ENCODE measurements at regions not wholly inside any gene's neighbourhood (a gene's known extent, or its start where the extent isn't known, plus 50 kb on each side); places are given as distances from the start of the nearest gene placed in this dataset.

DNA sequence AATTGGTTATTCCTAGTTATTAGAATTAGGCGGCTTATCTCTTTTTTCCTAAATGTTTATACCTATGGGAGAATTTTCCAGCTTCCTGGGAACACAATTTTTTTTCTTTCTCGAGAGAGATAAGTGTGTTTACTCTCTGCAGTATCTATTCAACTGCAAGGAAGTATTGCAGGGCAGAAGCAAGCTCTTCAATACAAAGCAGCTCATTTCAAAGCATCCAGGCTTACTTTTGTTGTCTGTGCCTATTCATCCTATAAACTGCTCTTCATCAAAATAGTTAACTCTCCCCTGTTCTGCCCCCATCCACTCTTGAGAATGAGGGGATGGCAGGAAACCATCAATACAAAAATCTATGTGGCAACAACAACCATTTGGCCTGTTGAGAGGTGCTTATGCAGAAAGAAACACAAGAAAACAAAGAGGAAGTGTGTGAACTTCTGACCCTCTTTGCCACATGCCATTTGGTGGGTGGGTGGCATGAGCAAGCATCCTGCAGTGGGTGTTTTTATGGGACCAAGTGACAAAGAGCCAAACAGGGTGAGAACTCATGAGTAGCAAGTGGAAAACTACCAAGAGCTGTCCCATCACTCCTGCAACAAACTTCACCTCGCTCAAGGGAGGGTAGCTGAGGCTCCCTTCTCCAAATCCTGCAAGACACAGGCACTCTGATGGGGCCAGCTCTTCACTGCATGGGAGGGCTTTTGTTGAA lies 50.6 kb upstream of the MRPS6 start:
- peak in 2 of 3 experiments; percentile 22 to 30 for DNase-seq

DNA sequence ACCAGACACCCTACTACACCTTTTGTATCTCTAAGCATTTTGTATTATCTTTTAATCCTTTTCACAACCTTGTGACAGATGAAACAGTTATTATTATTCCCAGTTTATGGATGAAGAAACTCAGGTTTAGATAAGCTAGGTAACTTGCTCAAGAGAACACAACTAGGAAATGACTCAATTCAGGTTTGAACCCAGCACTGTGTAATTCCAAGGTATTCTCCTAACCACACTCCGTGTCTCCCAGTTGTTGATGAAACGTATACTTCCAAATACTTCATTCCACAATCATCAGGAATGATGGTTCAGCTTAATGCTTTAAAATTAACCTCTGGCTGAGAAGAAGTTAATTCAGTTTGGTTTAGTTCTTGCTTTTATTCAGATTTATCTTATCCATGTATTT lies 51.7 kb upstream of the MRPS6 start:
- DNase-seq: no peak

DNA sequence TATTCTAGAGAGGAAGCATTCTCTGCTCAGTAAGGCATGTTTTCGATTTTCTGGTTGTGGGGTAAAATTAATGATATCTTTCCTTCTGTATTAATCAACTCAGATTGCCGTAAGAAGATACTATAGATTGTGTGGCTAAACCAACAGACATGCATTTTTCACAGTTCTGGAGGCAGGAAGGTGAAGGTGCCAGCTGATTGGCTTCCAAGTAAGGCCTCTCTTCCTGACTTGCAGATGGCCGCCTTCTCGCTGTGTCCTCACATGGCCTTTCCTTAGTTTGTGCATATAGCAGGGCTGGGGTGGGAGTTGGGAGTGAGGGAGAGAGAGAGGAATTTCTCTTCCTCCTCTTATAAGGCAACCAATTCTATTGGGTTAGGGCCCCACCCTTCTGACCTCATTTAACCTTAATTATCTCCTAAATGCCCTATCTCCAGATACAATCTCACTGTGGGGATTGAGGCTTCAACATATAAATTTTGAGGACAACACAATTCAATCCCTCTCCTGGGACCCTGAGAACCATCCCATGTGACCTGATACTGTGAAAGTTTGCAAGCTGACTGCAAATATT lies 52.3 kb upstream of the MRPS6 start:
- no peak for DNase-seq

DNA sequence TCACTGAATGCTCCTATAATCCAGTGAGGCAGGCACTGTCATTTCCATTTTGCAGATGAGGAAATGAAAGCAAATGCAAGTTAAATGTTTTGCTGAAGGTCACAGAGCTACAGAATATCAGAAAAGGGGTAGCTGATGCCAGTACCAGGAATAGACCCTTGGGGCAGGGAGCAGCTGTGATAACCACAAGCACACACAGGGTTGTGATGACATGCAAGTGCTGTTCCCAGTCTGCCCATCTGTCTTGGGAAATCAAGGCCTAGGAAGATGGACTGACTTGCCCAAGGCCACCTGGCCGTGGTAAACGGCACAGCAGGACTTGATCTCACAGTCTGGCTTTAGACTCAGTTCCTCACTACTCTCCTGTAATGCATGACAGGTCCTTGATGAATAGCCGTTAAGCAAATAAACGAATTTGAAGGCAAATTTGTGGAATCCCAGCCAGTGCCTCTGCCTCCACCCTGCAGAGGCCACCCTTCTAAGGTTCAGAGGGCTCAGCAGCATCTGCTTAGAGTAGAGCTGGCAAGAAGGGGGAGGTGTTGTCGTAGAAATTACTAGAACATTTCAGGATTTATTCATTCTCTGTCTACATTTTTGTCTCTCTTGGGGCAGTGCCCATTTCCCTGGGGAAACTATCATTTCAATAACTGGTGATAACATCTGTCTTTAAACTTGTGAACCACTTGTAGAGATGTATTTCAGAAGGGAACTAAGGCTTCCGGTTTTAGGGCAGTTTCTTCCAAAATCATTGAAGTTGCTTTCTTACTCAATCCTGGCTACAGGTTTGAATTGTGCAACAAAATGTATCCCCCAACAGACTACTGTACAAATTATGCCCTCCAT lies 53.2 kb upstream of the MRPS6 start:
- peak in 2 of 3 experiments; percentile 41 to 78 for DNase-seq

DNA sequence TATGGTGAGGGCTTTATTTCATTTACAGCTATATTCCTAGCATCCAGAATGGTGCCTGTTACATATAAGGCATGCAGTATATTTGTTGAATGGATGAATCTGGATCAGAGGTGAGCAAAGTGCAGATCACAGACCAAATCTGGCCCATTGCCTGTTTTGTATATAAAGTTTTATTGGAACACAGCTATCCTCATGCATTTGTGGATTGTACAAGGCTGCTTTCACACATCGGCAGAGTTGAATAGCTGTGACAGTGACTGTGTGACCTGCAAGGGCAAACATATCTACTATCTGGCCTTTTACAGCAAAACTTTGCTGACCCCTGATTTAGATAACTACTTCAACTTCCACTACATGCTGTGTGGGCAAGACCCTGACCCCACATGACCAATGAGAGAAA lies 54.0 kb upstream of the MRPS6 start:
- DNase-seq: no peak

DNA sequence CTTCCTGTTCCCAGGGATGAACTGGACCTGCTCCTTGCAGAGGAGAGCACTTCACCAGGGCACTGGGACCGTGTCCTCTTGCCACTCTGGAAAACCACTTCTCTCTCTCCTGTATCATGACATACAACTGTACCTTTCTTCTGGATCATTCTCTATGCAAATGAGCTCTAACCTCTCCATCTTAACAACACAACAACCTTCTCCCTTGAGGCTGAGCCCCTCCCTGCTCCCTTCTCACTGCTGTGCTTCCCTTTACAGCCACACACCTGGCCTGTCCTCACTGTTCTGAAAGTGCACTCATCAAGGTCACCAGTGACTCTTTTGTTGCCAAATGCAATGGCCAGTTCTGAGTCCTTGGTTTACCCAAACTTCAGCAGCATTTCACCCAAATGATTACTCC lies 54.5 kb upstream of the MRPS6 start:
- no peak for DNase-seq

DNA sequence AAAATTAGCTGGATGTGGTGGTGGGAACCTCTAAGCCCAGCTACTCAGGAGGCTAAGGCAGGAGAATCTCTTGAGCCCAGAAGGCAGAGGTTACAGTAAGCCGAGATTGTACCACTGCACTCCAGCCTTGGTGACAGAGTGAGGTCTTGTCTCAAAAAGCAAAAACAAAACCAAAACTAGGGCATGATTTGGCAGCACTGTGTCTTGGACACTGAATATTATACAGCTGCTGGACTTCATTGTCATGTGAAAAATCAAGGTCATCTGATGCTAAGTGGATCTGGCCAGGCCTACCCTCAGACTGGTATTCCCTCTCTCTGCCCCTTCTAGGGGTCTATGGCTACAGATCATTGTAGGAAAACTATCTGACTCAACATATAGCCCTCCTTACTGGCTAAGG lies 55.2 kb upstream of the MRPS6 start:
- no peak for DNase-seq

DNA sequence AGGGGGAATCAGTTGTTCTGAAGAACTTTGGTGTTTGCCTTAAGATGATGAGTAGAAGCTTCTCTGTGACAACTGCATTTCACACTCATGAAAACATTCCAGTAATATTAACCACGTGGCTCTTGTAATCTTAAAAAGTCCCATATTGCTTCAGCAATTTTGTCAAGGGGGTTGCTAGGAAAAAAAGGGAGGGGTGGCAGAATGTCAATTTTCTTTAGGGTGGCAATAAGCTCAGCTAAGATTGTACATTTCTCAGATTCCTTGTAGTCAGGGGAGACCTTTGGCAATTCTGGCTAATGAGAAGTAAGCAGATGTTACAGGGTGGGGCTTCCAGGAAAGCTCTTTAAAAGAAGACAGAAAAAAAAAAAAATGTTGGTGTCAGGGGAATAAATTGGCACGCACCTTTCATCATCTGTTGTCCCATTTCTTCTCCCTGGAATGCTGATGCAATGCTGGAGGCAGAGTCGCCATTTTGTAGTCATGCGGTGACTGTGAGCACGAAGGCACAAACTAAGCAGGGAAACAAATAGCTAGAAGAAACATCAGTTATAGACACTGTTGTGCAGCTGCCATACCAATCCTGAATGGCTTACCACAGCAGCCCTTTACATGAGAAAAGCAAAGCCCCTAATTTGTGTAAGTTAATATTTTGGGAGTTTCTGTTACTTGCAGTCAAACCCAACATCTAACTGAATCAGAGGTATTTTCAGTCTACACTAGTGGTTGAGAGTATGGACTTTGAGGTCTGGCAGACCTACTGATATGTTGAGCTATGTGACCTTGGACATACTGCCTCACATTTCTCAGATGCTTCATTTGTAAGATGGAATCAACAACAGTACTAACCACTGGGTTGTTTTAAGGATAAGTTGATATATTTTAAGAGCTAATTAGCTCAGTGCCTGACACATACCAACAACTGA lies 56.1 kb upstream of the MRPS6 start:
- no peak for DNase-seq

DNA sequence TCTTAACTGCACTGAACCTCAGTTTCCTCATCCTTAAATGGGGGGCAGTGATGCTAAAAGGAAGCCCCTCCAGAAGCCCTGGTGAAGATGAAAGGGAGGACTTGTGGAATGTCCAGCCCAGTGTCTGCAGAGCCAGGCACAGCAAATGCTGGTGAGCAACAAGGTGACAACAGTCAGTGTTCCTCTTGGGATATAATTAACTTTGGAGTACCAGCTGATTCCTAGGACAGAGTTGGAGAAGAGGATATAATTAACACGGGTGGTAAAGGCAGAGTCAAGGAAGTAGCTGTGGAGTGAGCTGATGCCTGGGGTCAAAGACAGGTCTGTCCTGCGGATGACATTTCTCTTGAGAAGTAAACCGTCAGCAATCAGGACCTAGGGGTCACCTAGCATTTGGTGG lies 60.7 kb upstream of the MRPS6 start:
- DNase-seq: no peak

DNA sequence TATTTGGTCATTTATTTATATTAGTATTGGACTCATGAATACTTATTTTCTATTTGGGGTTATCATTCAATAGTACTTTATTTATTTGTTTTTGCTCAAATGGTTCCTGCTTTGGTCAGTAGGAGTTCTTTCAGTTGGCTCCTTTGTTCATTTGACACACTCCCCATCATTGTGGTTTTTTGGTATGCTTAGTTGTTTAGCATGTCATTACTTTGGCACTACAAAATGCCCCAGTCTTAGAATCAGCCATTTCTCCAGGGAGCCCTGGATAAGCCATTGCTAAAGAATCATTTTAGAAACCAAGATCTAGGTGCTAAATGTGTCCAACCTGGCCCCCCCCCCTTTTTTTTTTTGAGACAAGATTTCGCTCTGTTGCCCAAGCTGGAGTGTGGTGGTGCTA lies 61.7 kb upstream of the MRPS6 start:
- no peak for DNase-seq

DNA sequence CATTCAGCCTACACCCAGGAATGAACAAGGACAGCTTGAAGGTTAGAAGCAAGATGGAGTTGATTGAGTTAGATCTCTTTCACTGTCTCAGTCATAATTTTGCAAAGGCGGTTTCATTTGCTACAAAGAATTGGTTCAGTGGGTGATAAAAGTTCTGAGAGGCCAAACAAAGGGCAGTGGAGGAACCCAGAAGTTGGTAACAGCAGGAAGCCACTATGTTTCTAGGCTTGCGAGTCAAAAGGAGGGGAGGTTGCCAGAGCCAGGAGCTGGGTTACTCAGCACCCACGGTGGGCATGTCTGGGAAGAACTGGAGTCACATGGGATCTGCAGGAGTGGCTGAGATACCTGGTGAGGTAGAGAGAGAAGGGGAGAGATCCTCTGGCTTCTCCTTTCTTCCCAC lies 64.2 kb upstream of the MRPS6 start:
- DNase-seq: no peak

DNA sequence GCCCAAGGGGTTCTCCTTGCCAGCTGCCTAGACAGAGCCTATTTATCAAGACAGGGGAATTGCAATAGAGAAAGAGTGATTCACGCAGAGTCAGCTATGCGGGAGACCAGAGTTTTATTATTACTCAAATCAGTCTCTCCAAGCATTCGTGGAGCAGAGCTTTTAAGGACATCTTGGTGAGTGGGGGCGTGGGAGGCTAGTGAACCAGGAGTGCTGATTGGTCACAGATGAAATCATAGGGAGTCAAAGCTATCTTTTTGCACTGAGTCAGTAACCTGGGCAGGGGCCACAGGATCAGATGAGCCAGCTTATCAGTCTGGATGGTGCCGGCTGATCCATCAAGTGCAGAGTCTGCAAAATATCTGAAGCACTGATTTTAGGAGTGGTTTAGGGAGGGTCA lies 64.8 kb upstream of the MRPS6 start:
- DNase-seq: no peak

DNA sequence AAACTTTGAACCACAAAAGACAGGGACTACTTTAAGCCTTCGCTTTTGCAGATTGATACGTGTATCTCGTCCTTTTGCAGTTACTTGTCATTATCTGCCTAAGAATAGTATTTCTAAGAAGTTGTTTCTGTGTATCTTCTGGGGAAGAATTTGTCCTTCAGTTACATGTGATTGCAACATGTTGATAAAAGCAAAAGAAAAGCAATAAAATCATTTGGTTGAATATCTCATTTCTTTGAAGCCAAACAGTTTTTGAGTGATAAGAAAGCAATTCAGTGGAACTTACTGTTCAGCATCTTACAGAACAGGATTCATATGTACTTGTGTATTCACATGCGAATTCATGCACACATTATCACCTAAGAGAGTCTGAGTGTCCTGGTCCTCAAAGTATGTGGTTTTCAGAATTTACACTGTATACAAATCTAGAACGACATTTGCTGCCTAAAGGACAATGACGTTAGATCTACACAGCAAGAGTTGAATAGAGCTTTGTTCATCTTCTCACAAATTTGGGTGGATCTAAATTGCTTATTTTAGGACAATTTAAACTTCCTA lies 66.7 kb upstream of the MRPS6 start:
- DNase-seq: no peak

DNA sequence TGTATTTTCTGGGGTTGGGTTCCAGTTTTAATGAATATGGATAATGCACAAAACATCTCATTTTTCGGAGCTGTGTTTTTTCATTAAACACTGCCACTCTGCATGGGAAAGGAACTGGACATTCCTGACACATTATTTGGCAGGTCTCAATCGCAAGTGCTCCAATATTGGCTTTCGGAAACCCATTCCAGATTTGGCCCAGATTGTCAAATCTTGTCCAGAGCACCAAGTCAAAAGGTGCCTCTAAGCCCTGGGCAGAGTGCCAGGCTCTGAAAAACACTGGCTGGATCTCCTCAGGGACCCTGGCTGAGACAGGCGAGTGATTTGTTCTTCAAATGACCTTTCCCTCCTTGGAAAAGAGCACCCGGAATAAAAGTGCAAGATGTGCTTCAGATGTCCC lies 68.4 kb upstream of the MRPS6 start:
- no peak for DNase-seq

DNA sequence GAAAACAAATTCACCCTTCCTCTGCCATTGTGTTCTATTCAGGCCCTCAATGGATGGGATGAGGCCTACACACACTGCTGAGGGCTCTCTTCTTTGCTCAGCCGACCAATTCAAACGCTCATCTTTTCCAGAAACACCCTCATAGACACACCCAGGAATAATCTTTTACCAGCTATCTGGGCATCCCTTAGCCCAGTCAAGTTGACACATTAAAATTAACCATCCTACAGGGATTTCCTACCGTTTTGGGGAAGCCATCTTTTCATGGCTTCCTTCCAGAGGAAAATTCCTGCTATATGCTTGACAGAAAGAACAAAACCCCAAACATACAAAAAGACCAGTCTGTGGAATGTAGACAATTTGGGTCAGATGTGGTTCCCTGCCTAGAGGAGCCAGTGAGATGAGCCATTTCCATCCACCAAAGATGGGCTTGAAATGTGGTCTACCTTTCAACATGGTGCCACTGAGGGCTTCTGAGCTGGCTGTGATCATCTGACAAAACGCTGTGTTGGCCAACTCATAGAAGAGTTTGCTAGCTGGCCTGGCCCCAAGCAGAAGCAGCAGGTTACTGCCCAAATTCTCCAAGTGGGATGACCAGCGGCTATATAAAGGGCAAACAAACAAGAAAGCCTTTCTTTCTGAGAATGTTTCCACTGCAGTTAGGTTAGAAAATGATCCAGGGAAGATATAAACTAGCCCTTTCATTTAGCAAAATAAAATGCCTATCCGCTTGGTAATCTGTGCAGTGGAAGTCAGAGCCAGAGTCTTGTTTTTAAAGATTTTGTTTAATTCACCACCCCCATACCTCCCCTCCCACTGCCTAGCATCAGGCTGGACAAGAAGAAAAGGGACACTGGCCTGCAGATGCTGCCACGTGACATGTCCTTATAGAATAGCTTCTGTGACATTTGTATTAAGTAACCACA lies 69.1 kb upstream of the MRPS6 start:
- DNase-seq: no peak

DNA sequence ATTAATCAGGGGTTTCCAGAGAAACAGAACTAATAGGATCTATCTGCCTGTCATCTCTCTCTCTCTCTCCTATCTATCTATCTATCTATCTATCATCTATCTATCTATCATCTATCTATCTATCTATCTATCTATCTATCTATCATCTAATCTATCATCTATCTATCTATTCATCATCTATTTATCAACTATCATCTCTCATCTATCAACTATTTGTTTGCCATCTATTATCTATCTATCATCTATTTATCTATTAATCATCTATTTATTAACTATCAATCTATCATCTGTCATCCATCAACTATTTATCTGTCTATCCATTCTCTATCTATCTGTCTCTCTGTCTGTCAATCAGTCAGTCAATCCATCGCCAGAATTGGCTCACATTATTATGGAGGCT lies 70.0 kb upstream of the MRPS6 start:
- no peak for DNase-seq

DNA sequence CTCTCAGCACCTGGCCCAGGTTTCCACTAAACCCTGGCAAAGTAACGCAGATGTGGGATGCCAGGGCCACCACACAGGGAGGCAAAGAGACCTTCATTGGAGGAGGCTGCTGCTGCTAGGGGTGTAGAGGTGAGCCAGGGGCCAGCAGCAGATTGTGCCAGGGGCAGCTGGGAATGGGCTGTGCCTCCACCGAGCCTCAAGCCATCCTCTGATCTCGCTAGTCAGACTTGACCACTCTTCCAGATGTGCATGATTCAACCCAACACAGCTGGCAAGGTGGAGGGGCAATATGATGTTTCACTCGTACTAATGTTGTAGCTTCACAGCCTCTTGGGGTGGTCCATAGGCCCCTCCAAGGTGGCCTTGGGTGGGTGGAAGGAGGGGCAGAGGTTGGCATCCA lies 73.0 kb upstream of the MRPS6 start:
- no peak for DNase-seq

DNA sequence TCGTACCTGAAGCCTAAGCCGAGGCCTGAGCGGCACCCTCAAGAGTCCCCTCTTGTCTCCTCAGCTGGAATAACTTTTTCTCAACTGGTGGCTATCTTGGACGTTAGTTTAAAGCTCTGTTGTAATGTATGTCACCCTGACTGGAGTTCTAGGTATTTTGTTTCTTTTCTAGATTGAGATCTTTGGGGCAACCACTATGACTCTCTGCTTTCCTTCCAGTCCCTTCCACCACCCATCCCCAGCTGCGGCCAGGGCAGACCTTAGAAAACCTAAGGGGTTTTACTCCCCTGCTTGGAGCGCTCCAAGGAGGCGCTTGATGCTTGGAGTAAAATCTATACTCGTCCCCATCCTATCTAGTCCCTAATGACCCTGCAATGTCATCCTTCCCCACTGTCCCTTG lies 74.6 kb upstream of the MRPS6 start:
- no peak for DNase-seq

DNA sequence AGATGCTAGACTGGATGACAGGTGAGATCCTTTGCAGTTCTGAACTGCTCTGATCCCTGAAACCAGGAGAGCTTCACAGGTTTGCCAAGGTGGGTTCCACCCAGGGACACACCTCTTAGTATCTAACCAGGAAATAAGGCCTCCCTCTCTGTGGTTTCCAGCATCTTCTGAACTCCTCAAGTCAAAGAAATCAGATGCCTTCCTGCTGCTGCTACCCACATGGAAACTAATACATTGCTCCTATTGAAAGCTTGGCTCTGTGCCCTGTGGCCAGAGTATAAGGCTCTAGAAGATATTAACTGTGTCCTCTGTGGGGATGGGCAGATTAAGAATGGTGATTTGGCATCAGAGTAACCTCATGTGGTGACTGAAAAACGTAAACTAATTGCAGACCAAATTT lies 75.0 kb upstream of the MRPS6 start:
- DNase-seq: no peak

DNA sequence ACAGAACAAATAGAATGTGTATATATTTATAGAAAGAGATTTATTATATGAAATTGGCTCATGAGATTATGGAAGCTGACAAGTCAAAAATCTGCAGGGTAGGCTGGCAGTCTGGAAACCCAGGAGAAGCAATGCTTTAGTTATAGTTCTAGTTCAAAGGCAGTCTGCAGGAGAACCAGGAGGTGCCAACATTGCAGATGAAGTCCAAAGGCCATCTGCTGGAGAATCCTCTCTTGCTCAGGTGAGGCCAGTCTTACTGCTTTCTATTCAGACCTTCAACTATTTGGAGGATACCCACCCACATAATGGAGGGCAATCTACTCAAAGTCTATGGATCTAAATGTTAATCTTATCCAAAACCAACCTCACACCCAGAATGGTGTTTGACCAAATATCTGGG lies 75.9 kb upstream of the MRPS6 start:
- no peak for DNase-seq

DNA sequence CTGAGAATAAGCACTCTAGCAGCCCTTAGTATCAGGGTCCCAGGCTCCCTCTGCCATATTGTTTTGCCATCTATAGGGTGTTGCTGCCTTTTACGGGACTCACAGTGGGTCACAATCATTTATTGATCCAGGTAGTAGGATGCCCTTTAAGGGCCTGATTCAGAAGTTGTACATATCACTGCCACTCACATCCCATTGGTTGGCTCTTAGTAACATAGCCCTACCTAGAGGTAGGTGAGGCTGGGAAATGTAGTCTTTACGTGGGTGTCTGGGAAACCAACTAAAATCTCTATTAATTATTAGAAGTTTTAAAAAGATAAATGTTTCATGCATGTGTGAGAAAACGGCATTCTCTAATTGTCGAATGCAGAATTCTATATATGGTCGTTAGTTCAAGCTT lies 78.8 kb upstream of the ATP5PO start:
- no peak for DNase-seq
